ENCODE measurements at regions not wholly inside any gene's neighbourhood (a gene's known extent, or its start where the extent isn't known, plus 50 kb on each side); places are given as distances from the start of the nearest gene placed in this dataset.

- TF ChIP-seq, protein P1, sequence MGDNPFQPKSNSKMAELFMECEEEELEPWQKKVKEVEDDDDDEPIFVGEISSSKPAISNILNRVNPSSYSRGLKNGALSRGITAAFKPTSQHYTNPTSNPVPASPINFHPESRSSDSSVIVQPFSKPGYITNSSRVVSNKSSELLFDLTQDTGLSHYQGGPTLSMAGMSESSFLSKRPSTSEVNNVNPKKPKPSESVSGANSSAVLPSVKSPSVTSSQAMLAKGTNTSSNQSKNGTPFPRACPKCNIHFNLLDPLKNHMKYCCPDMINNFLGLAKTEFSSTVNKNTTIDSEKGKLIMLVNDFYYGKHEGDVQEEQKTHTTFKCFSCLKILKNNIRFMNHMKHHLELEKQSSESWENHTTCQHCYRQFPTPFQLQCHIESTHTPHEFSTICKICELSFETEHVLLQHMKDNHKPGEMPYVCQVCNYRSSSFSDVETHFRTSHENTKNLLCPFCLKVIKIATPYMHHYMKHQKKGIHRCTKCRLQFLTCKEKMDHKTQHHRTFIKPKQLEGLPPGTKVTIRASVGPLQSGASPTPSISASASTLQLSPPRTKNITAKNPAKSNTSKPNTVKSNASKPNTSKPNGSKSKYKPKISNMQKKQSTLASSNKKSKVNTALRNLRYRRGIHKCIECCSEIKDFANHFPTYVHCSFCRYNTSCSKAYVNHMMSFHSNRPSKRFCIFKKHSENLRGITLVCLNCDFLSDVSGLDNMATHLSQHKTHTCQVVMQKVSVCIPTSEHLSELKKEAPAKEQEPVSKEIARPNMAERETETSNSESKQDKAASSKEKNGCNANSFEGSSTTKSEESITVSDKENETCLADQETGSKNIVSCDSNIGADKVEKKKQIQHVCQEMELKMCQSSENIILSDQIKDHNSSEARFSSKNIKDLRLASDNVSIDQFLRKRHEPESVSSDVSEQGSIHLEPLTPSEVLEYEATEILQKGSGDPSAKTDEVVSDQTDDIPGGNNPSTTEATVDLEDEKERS (tag by site-specific recombination; IDR thresholded peaks at IDR 0.05) = no peak
- TF ChIP-seq ZBTB7A (tag by site-specific recombination; IDR thresholded peaks at IDR 0.05; ENCODE audit: low read depth) (no peak), ZFP3 (tag by site-specific recombination; IDR thresholded peaks at IDR 0.05; ENCODE audit: low read depth) (no peak), ZNF670 (tag by site-specific recombination; IDR thresholded peaks at IDR 0.05; ENCODE audit: low read depth) (no peak), GLIS1 (tag by site-specific recombination; IDR thresholded peaks at IDR 0.05) (no peak), ZNF18 (tag by site-specific recombination; IDR thresholded peaks at IDR 0.05) (no peak), ZNF555 (tag by site-specific recombination; conservative IDR thresholded peaks at IDR 0.05) (no peak), ZNF76 (tag by site-specific recombination; IDR thresholded peaks at IDR 0.05; ENCODE audit: borderline replicate concordance, low read depth) (no peak), ZNF830 (tag by site-specific recombination; IDR thresholded peaks at IDR 0.05; ENCODE audit: low read depth) (no peak), ZNF561 (tag by site-specific recombination; IDR thresholded peaks at IDR 0.05; ENCODE audit: borderline replicate concordance) (no peak), ZBTB8A (tag by site-specific recombination; IDR thresholded peaks at IDR 0.05) (no peak)
- TF ChIP-seq, protein P2, sequence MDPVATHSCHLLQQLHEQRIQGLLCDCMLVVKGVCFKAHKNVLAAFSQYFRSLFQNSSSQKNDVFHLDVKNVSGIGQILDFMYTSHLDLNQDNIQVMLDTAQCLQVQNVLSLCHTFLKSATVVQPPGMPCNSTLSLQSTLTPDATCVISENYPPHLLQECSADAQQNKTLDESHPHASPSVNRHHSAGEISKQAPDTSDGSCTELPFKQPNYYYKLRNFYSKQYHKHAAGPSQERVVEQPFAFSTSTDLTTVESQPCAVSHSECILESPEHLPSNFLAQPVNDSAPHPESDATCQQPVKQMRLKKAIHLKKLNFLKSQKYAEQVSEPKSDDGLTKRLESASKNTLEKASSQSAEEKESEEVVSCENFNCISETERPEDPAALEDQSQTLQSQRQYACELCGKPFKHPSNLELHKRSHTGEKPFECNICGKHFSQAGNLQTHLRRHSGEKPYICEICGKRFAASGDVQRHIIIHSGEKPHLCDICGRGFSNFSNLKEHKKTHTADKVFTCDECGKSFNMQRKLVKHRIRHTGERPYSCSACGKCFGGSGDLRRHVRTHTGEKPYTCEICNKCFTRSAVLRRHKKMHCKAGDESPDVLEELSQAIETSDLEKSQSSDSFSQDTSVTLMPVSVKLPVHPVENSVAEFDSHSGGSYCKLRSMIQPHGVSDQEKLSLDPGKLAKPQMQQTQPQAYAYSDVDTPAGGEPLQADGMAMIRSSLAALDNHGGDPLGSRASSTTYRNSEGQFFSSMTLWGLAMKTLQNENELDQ (tag by site-specific recombination; IDR thresholded peaks at IDR 0.05; ENCODE audit: low read depth) = no peak
Observed at GRCh38 chr5:105836887-105837286, 1833.8 kb downstream of the EFNA5 start (continued).

GRCh38 chr5:105836268-105836667 lies 1834.5 kb downstream of the EFNA5 start:
- H3K27ac ChIP-seq (ENCODE audit: extremely low read depth, low read depth, low read length) = no peak overlapping the region
- no peaks in the 10 kb centered on the region for H3K4me1 ChIP-seq (ENCODE audit: control insufficient read depth, insufficient read depth, low read length)
- H3K36me3 ChIP-seq (ENCODE audit: control insufficient read depth in 2 of 2, insufficient read depth in 1 of 2, low read length in 2 of 2) = no peaks in the 10 kb centered on the region
- POLR2A ChIA-PET = no interaction called here
- H3K9me3 ChIP-seq (ENCODE audit: control insufficient read depth, insufficient read depth, low read depth, low read length) = no peaks in the 10 kb centered on the region
- H3K4me3 ChIP-seq (ENCODE audit: low read depth, low read length) = no peak overlapping the region
- TF ChIP-seq, protein P3, sequence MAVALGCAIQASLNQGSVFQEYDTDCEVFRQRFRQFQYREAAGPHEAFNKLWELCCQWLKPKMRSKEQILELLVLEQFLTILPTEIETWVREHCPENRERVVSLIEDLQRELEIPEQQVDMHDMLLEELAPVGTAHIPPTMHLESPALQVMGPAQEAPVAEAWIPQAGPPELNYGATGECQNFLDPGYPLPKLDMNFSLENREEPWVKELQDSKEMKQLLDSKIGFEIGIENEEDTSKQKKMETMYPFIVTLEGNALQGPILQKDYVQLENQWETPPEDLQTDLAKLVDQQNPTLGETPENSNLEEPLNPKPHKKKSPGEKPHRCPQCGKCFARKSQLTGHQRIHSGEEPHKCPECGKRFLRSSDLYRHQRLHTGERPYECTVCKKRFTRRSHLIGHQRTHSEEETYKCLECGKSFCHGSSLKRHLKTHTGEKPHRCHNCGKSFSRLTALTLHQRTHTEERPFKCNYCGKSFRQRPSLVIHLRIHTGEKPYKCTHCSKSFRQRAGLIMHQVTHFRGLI (tag by site-specific recombination; IDR thresholded peaks at IDR 0.05) = no peak
- TF ChIP-seq ZNF133 (tag by site-specific recombination; IDR thresholded peaks at IDR 0.05) (no peak), ZNF561 (tag by site-specific recombination; IDR thresholded peaks at IDR 0.05; ENCODE audit: borderline replicate concordance) (no peak), ZNF184 (tag by site-specific recombination; IDR thresholded peaks at IDR 0.05) (no peak), ZNF280C (tag by site-specific recombination; IDR thresholded peaks at IDR 0.05) (no peak), TRIM28 (IDR thresholded peaks at IDR 0.05; ENCODE audit: borderline replicate concordance, low read length) (no peak), ZSCAN5A (tag by site-specific recombination; IDR thresholded peaks at IDR 0.05) (no peak), KLF10 (tag by site-specific recombination; IDR thresholded peaks at IDR 0.05) (no peak), ZNF501 (tag by site-specific recombination; IDR thresholded peaks at IDR 0.05) (no peak), ZNF26 (tag by site-specific recombination; IDR thresholded peaks at IDR 0.05) (no peak), KLF1 (tag by site-specific recombination; IDR thresholded peaks at IDR 0.05) (no peak)
- CTCF ChIA-PET = no interaction called here

Data from HEK293 (cell line).